HEK293 (cell line): ENCODE measurements at regions not wholly inside any gene's neighbourhood (a gene's known extent, or its start where the extent isn't known, plus 50 kb on each side); places are given as distances from the start of the nearest gene placed in this dataset.

ENCODE experiments used
- CTCF ChIA-PET: fragments of 350-600 bp; formaldehyde crosslinking; extraction: SDS; loops from one replicate; lab custom pipeline; 2021; ENCODE audit warnings: antibody characterized with exemption; lab: Yijun Ruan, JAX
- POLR2A ChIA-PET: fragments of 300-600 bp; formaldehyde crosslinking; extraction: SDS; loops from one replicate; lab custom pipeline; 2020; ENCODE audit warnings: antibody characterized with exemption, inconsistent platforms; lab: Yijun Ruan, JAX
- H3K27ac ChIP-seq: fragments of 200-500 bp; sonication (Bioruptor generic); 2 replicates; pipeline ENCODE4 v1.5.1; 2014; ENCODE audit warnings: low read depth, low read length, control low read depth, inconsistent platforms; ENCODE audit errors: extremely low read depth
- H3K36me3 ChIP-seq, 2 experiments: fragments of 200-500 bp in 1 of 2; sonication (Bioruptor generic) in 1 of 2; 1 replicate in 1 of 2; 2 replicates in 1 of 2; pipeline ENCODE4 v1.5.1; 2014 to 2017; ENCODE audit warnings: inconsistent platforms in 2 of 2, low read length in 2 of 2; ENCODE audit not compliant: control insufficient read depth in 2 of 2, insufficient read depth in 1 of 2
- H3K4me1 ChIP-seq: fragments of 200-500 bp; sonication (Bioruptor generic); 2 replicates; pipeline ENCODE4 v1.5.1; 2014; ENCODE audit warnings: mild to moderate bottlenecking, low read length, inconsistent platforms; ENCODE audit not compliant: control insufficient read depth, insufficient read depth
- H3K4me3 ChIP-seq: 2 replicates; pipeline ENCODE4 v1.5.1; 2011; ENCODE audit warnings: low read depth, mild to moderate bottlenecking, control low read depth, low read length, moderate library complexity
- H3K9me3 ChIP-seq: fragments of 200-500 bp; sonication (Bioruptor generic); 2 replicates; pipeline ENCODE4 v1.5.1; 2014; ENCODE audit warnings: low read depth, low read length, inconsistent platforms; ENCODE audit not compliant: control insufficient read depth, insufficient read depth
- GLI4 ChIP-seq: fragments of 450-650 bp; formaldehyde crosslinking; IDR thresholded peaks from 2 replicates; pipeline ENCODE4 v1.5.1; 2016; ENCODE audit warnings: missing biosample characterization, missing genetic modification characterization
- IKZF3 ChIP-seq: fragments of 450-650 bp; IDR thresholded peaks from 2 replicates; pipeline ENCODE4 v1.5.0; 2018; ENCODE audit warnings: missing biosample characterization, mild to moderate bottlenecking, missing genetic modification characterization, moderate library complexity
- KLF1 ChIP-seq: fragments of 450-650 bp; formaldehyde crosslinking; IDR thresholded peaks from 2 replicates; pipeline ENCODE4 v1.5.1; 2016; ENCODE audit warnings: missing biosample characterization, missing genetic modification characterization
- SP7 ChIP-seq: fragments of 450-650 bp; formaldehyde crosslinking; IDR thresholded peaks from 2 replicates; pipeline ENCODE4 v1.5.1; 2016; ENCODE audit warnings: missing biosample characterization, missing genetic modification characterization
- TCF7L2 ChIP-seq: IDR thresholded peaks from 2 replicates; pipeline ENCODE4 v1.6.1; 2011; ENCODE audit warnings: low read depth, mild to moderate bottlenecking, inconsistent platforms, low read length, moderate library complexity, borderline replicate concordance
- ZBTB20 ChIP-seq: fragments of 450-650 bp; formaldehyde crosslinking; IDR thresholded peaks from 2 replicates; pipeline ENCODE4 v1.5.1; 2016; ENCODE audit warnings: missing biosample characterization, missing genetic modification characterization
- ZNF114 ChIP-seq: fragments of 450-650 bp; formaldehyde crosslinking; IDR thresholded peaks from 2 replicates; pipeline ENCODE4 v1.5.0; 2017; ENCODE audit warnings: missing biosample characterization, missing genetic modification characterization
- ZNF133 ChIP-seq: fragments of 450-650 bp; formaldehyde crosslinking; IDR thresholded peaks from 2 replicates; pipeline ENCODE4 v1.5.1; 2016; ENCODE audit warnings: missing biosample characterization, missing genetic modification characterization
- ZNF239 ChIP-seq: fragments of 450-650 bp; formaldehyde crosslinking; IDR thresholded peaks from 2 replicates; pipeline ENCODE4 v1.5.1; 2016; ENCODE audit warnings: missing biosample characterization, missing genetic modification characterization
- ZNF266 ChIP-seq: fragments of 450-650 bp; formaldehyde crosslinking; IDR thresholded peaks from 2 replicates; pipeline ENCODE4 v1.5.1; 2016; ENCODE audit warnings: missing biosample characterization, missing genetic modification characterization, low read depth
- ZNF274 ChIP-seq, 2 experiments: fragments of 200-500 bp in 1 of 2; fragments of 450-650 bp in 1 of 2; sonication (Bioruptor generic) in 1 of 2; formaldehyde crosslinking in 1 of 2; IDR thresholded peaks; 2 replicates each; pipeline versions ENCODE4 v1.5.1 to v1.6.1; 2014 to 2016; ENCODE audit warnings: borderline replicate concordance in 1 of 2, inconsistent platforms in 1 of 2, low read length in 1 of 2, missing biosample characterization in 1 of 2, missing genetic modification characterization in 1 of 2
- ZNF416 ChIP-seq: fragments of 450-650 bp; formaldehyde crosslinking; IDR thresholded peaks from 2 replicates; pipeline ENCODE4 v1.5.1; 2016; ENCODE audit warnings: missing biosample characterization, missing genetic modification characterization
- ZNF529 ChIP-seq: fragments of 450-650 bp; formaldehyde crosslinking; IDR thresholded peaks from 2 replicates; pipeline ENCODE4 v1.5.1; 2017; ENCODE audit warnings: missing genetic modification characterization, missing biosample characterization; ENCODE audit not compliant: insufficient replicate concordance
- ZNF558 ChIP-seq: fragments of 450-650 bp; formaldehyde crosslinking; IDR thresholded peaks from 2 replicates; pipeline ENCODE4 v1.5.1; 2016; ENCODE audit warnings: missing biosample characterization, missing genetic modification characterization
- ZSCAN30 ChIP-seq: fragments of 450-650 bp; IDR thresholded peaks from 2 replicates; pipeline ENCODE4 v1.5.1; 2018; ENCODE audit warnings: missing biosample characterization, mild to moderate bottlenecking, missing genetic modification characterization, moderate library complexity
- TF ChIP-seq, protein P1 (sequence below): fragments of 450-650 bp; formaldehyde crosslinking; optimal IDR thresholded peaks from 2 replicates; pipeline ENCODE3; 2016; ENCODE audit warnings: missing biosample characterization, mild to moderate bottlenecking, missing genetic modification characterization
- TF ChIP-seq, protein P2 (sequence below): fragments of 450-650 bp; formaldehyde crosslinking; IDR thresholded peaks from 2 replicates; pipeline ENCODE4 v1.5.1; 2016; ENCODE audit warnings: missing biosample characterization, missing genetic modification characterization
- TF ChIP-seq, protein P3 (sequence below): fragments of 450-650 bp; formaldehyde crosslinking; IDR thresholded peaks from 2 replicates; pipeline ENCODE4 v1.5.1; 2017; ENCODE audit warnings: missing biosample characterization, missing genetic modification characterization

DNA sequence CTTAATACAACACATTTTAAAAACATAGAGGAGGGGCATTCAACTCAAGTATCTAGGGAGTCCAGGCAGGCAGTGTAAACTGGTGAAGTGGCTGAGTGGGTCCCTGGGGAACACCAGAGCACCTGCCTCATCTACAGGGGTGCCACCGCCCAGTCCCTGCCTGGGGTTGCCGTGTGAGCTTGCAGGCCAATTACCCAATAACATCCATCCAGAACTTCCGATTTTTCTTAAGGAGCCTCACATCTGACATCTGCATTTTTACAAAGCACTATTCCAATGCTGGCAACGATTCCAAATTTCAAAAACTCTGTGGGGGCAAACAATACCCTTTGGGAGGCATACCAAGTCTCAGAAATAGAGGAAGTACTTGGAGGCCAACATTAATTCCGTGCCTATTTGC lies 288.4 kb upstream of the TSHZ2 start:
- CTCF ChIA-PET: no interaction called here
- Histone ChIP-seq H3K9me3 (no peaks in the 10 kb centered on the region), H3K36me3 (no peaks in the 10 kb centered on the region), H3K4me1 (no peaks in the 10 kb centered on the region), H3K4me3 (no peak overlapping the region), H3K27ac (no peak overlapping the region)
- TF ChIP-seq TCF7L2 (no peak), ZSCAN30 (tag by site-specific recombination) (no peak), KLF1 (tag by site-specific recombination) (no peak), ZNF416 (tag by site-specific recombination) (no peak), SP7 (tag by site-specific recombination) (no peak), GLI4 (tag by site-specific recombination) (no peak), ZNF529 (tag by site-specific recombination) (no peak), IKZF3 (tag by site-specific recombination) (no peak), ZBTB20 (tag by site-specific recombination) (no peak), ZNF266 (tag by site-specific recombination) (no peak), ZNF274 (IDR thresholded peaks at IDR 0.05; ENCODE audit: low read length) (no peak), ZNF274 (tag by site-specific recombination; IDR thresholded peaks at IDR 0.05; ENCODE audit: borderline replicate concordance) (no peak)
- TF ChIP-seq, protein P1, sequence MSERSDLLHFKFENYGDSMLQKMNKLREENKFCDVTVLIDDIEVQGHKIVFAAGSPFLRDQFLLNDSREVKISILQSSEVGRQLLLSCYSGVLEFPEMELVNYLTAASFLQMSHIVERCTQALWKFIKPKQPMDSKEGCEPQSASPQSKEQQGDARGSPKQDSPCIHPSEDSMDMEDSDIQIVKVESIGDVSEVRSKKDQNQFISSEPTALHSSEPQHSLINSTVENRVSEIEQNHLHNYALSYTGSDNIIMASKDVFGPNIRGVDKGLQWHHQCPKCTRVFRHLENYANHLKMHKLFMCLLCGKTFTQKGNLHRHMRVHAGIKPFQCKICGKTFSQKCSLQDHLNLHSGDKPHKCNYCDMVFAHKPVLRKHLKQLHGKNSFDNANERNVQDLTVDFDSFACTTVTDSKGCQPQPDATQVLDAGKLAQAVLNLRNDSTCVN (tag by site-specific recombination): no peak
- TF ChIP-seq, protein P2, sequence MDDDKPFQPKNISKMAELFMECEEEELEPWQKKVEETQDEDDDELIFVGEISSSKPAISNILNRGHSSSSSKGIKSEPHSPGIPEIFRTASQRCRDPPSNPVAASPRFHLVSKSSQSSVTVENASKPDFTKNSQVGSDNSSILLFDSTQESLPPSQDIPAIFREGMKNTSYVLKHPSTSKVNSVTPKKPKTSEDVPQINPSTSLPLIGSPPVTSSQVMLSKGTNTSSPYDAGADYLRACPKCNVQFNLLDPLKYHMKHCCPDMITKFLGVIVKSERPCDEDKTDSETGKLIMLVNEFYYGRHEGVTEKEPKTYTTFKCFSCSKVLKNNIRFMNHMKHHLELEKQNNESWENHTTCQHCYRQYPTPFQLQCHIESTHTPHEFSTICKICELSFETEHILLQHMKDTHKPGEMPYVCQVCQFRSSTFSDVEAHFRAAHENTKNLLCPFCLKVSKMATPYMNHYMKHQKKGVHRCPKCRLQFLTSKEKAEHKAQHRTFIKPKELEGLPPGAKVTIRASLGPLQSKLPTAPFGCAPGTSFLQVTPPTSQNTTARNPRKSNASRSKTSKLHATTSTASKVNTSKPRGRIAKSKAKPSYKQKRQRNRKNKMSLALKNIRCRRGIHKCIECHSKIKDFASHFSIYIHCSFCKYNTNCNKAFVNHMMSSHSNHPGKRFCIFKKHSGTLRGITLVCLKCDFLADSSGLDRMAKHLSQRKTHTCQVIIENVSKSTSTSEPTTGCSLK (tag by site-specific recombination): no peak
- POLR2A ChIA-PET: no interaction called here

DNA sequence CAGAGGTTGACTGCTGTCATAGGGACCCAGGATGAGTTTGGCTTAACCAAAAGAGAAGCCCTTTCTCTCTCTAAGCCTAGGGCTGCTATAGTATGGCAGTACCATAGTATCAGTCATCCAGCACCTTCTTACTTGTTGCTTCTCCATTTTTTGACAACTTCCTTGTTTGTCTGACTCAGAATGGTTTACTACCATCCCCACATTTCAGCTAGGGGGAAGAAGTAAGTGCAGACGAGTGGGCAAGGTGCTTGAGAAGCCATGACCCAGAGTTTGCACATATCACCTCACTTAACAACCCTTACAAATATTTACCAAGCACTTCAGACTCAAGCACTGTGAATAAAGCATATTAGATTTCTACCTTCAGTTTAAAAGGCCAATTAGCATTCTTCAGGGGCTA lies 289.9 kb upstream of the TSHZ2 start:
- H3K4me1 ChIP-seq: no peaks in the 10 kb centered on the region
- H3K4me3 ChIP-seq: no peak overlapping the region
- no peaks in the 10 kb centered on the region for H3K9me3 ChIP-seq
- no peaks in the 10 kb centered on the region for H3K36me3 ChIP-seq
- ChIA-PET CTCF (no interaction called here), POLR2A (no interaction called here)
- TF ChIP-seq ZNF133 (tag by site-specific recombination): no peak
- TF ChIP-seq ZNF114: no peak
- TF ChIP-seq, protein P3, sequence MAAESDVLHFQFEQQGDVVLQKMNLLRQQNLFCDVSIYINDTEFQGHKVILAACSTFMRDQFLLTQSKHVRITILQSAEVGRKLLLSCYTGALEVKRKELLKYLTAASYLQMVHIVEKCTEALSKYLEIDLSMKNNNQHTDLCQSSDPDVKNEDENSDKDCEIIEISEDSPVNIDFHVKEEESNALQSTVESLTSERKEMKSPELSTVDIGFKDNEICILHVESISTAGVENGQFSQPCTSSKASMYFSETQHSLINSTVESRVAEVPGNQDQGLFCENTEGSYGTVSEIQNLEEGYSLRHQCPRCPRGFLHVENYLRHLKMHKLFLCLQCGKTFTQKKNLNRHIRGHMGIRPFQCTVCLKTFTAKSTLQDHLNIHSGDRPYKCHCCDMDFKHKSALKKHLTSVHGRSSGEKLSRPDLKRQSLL: no peak
- no peak overlapping the region for H3K27ac ChIP-seq

DNA sequence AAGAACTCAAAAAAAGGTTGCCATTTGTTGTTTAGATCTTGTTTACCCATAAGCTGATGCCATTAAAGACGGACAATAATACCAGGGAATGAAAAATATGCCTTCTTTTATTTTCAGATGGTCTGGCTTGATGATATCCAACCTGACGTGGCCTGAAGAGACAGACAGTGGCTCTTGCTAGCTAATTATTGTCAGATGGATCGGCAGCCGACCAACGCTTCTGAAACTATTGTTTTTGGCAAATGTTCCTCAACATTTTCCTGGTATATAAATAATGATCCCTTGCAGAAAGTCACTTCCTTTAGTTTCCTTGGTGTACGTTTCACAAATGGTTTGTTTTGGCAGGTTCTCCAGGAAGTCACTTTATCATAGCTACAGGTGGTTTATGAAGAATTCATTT lies 290.9 kb upstream of the TSHZ2 start:
- Histone ChIP-seq H3K36me3 (no peaks in the 10 kb centered on the region), H3K4me3 (no peak overlapping the region), H3K9me3 (no peaks in the 10 kb centered on the region), H3K4me1 (no peaks in the 10 kb centered on the region), H3K27ac (no peak overlapping the region)
- POLR2A ChIA-PET: no interaction called here
- TF ChIP-seq ZNF558 (no peak), ZNF239 (tag by site-specific recombination) (no peak)
- CTCF ChIA-PET: interaction anchor here (0.7 kb wide), 1 partner anchor 278 kb away, joined by 3 read pairs; no protein-coding TSS in a partner anchor
